GM21737 (cell line): ENCODE measurements at regions not wholly inside any gene's neighbourhood (a gene's known extent, or its start where the extent isn't known, plus 50 kb on each side); places are given as distances from the start of the nearest gene placed in this dataset.

Experiments
- ATAC-seq: cut with Tn5 transposase; IDR thresholded peaks from one replicate; pipeline ENCODE4 v1.9.1; 2021; ENCODE audit warnings: mild to moderate bottlenecking, moderate library complexity; ENCODE audit not compliant: unreplicated experiment

GRCh38 chr19:30082611-30083010 lies 140.6 kb downstream of the URI1 start:
- ATAC-seq = no peak

GRCh38 chr19:30083125-30083681 lies 141.2 kb downstream of the URI1 start:
- ATAC-seq = no peak

GRCh38 chr19:30083701-30084156 lies 141.7 kb downstream of the URI1 start:
- ATAC-seq = no peak

- ATAC-seq = no peak
Measured at GRCh38 chr19:30084390-30084819, 142.4 kb downstream of the URI1 start.

GRCh38 chr19:30085394-30085793 lies 143.4 kb downstream of the URI1 start:
- no peak for ATAC-seq

GRCh38 chr19:30086220-30086619 lies 144.2 kb downstream of the URI1 start:
- ATAC-seq = no peak

- ATAC-seq = no peak
Measured at GRCh38 chr19:30086916-30087315, 144.9 kb downstream of the URI1 start.

- ATAC-seq = no peak
Measured at GRCh38 chr19:30087381-30088138, 145.5 kb downstream of the URI1 start.

- no peak for ATAC-seq
Measured at GRCh38 chr19:30088567-30088966, 146.5 kb downstream of the URI1 start.

GRCh38 chr19:30089086-30089665 lies 147.1 kb downstream of the URI1 start:
- no peak for ATAC-seq

- no peak for ATAC-seq
Measured at GRCh38 chr19:30090476-30090875, 148.4 kb downstream of the URI1 start.

- ATAC-seq = no peak
Measured at GRCh38 chr19:30090963-30091362, 148.9 kb downstream of the URI1 start.

- ATAC-seq = no peak
Measured at GRCh38 chr19:30091456-30091855, 149.4 kb downstream of the URI1 start.

GRCh38 chr19:30091856-30092255 lies 149.8 kb downstream of the URI1 start:
- no peak for ATAC-seq

GRCh38 chr19:30092721-30093569 lies 150.9 kb downstream of the URI1 start:
- no peak for ATAC-seq

- ATAC-seq = no peak
Measured at GRCh38 chr19:30093966-30094755, 152.1 kb downstream of the URI1 start.

GRCh38 chr19:30094756-30095140 lies 152.7 kb downstream of the URI1 start:
- ATAC-seq = no peak

- ATAC-seq = no peak
Measured at GRCh38 chr19:30095171-30095570, 153.1 kb downstream of the URI1 start.

GRCh38 chr19:30096596-30097370 lies 154.7 kb downstream of the URI1 start:
- ATAC-seq = no peak
